ENCODE measurements at regions not wholly inside any gene's neighbourhood (a gene's known extent, or its start where the extent isn't known, plus 50 kb on each side); places are given as distances from the start of the nearest gene placed in this dataset.

DNA sequence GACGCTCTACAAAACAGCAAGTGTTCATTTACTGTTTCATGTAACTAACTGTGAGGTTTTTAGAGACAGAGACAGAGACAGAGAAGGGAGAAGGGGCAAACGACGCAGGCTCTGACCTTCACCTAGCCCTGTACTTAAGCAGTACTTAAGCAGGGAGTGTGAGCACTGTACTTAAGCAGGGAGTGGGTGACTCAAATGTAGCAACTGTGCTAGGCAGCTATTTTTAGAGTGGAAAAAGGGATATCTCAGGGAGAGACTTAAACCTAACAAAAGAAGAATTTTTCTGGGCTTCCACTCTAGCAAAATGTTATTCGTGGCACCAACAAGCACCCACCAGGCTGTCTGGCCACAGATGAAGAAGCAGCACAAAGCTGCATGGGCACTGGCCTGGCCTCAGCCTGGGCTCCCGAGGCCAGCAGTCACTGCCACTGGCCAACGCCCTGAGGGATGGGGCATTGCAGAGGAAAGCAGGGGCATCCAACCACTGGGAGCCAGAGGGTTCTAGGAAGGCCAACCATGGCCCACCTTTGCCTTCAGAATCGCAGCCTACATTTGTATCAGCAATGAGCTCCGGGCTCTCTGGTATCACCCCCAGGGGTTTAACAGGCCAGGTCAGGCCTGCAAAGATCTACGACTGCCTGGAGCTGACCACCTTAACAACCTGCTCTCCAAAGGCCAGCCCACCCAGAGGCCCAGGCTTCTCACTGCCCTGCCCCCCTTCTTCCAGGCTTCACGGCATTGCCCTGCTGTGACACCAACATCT is 154.3 kb downstream of the TTC32 start:
- H3K4me3 ChIP-seq, result no peak overlapping the region
- peak; percentile 71 for DNase-seq (ENCODE audit: low spot score)
- TF ChIP-seq, protein P1, sequence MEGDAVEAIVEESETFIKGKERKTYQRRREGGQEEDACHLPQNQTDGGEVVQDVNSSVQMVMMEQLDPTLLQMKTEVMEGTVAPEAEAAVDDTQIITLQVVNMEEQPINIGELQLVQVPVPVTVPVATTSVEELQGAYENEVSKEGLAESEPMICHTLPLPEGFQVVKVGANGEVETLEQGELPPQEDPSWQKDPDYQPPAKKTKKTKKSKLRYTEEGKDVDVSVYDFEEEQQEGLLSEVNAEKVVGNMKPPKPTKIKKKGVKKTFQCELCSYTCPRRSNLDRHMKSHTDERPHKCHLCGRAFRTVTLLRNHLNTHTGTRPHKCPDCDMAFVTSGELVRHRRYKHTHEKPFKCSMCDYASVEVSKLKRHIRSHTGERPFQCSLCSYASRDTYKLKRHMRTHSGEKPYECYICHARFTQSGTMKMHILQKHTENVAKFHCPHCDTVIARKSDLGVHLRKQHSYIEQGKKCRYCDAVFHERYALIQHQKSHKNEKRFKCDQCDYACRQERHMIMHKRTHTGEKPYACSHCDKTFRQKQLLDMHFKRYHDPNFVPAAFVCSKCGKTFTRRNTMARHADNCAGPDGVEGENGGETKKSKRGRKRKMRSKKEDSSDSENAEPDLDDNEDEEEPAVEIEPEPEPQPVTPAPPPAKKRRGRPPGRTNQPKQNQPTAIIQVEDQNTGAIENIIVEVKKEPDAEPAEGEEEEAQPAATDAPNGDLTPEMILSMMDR (IDR thresholded peaks at IDR 0.05), result no peak
- peak overlapping the region; percentile 49 to 85 for H3K27ac ChIP-seq

DNA sequence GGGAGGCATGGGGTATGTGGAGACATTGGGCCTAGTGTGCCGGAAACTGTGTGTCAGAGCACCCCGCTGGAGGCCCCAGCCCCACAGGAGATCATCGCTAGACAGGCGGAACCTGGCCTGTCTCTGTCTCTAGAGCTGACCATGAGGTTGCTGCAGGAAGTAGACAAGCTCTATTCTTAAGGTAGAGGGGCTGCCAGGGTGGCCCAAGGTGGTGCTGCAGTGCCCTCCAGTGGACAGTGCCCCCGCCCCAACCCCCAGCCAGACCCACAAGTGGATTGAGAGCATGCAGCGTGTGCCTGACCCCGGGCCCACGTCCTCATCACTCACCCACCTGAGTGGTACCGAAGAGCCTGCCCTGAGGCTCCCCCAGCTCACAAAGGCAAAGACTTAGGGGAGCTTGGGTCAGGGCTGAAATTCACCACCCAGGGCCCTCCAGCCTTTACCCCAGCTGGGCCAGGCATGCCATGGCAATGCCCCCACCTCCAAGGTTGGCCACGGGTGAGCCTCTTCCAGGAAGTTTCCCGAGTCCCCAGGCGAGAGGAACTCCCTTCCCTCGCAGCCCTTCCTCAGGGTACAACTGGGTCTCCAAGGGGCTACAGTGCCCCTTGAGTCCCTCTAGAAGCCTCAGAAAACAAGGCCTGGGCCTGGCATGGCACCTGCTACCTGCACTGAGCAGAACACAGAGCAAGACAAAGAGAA is 155.0 kb downstream of the TTC32 start:
- TF ChIP-seq, protein P1 (IDR thresholded peaks at IDR 0.05), result no peak
- peak overlapping the region; percentile 49 to 85 for H3K27ac ChIP-seq
- peak; percentile 67 for DNase-seq (ENCODE audit: low spot score)
- no peak overlapping the region for H3K4me3 ChIP-seq

DNA sequence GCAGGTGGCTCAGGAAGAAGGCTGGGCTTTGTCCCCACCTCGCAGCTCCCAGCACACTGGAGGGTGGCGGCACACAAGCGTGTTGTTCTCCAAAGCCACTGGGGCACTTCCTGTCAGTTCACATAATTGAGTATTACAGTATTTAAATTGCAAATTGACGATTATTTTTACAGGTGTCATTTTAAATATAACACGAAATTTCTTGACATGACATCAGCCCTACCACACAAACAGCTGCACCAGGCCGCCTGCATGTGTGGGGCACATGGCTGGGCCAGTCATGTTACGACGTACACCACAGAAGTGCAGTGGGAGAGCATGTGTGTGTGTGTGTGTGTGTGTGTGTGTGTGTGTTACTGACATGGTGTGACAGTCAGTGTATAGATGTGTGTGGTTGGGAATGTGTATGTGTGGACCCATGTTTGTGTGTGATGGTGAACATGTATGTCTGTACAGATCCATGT is 155.6 kb downstream of the TTC32 start:
- TF ChIP-seq, protein P1 (IDR thresholded peaks at IDR 0.05), result no peak
- DNase-seq (ENCODE audit: low spot score), result no peak
- Histone ChIP-seq H3K27ac (peak overlapping the region in 1 of 2 donors; percentile 85), H3K4me3 (no peak overlapping the region)

DNA sequence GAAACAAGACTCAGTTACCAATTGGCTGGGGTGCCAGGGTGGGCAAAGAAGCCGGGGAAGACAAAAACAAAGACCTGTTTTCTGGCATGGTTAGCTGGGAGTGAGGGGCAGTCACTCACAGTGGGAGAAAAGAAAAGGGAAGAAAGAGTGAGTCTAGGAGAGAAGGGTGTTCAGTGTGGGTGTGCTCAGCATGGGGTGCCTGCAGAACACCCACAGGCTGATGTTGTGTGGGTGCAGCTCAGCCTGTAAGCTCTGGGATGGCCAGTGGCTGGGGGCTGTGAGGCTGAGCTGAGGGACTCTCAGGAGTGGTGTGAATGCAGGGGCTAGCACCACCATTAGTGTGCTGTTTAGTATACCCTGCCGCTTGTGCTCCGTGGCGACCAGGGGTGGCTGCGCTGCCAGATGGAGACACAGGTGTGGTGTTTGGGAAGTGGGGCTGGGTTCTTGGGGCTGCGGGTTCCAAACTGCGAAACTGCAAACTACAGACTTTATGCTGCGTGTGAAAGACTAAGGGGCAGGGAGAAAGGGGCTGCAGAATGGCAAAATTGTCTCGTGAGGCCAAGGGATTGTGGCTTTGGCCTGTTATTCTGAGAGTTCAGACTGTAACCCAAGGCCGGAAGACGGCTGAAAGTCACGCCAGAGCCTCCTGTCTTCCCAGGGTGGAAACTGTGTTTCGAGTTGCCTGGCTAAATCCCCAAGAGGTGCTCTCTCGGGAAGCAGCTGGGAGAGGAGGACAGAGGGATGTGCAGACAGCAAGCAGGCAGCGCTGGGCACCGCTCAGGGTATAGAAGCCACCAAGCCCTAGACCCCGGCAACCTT is 156.3 kb downstream of the TTC32 start:
- H3K4me3 ChIP-seq, result no peak overlapping the region
- H3K27ac ChIP-seq, result no peak overlapping the region
- TF ChIP-seq, protein P1 (IDR thresholded peaks at IDR 0.05), result no peak
- peak; percentile 61 for DNase-seq (ENCODE audit: low spot score)

DNA sequence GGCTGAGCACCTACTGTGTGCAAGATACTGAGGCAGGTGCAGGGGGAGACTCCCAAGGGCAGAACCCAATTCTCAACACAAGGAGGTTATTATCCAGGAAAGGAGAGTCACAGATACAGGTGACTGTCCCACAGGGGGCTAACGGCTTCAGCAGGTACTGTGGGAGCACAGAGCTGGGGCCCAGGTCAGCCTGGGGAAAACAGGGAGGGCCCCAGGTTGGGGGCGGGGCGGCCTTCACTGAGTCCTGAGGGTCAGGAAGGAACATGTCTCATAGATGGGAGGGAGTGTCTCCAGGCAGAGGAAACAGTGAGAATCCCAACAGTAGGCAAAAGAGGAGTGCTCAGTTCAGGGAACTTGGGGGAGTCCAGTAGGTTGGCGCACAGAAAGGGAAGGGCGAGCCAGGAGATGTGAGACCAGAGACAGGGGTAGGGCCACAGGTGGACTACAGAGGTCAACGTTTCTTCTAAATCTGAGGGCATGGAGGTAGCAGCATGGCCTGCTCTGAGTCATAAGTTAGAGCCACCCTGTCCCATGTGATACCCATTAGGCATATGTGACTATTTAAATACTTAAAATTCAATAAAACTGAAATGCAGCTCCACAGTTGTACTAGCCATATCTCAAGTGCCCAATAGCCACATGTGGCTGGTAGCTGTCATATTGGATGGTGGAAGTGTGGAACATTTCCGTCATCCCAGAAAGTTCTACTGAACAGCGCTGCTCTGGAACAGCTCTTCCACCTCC is 157.2 kb downstream of the TTC32 start:
- peak; percentile 49 for DNase-seq (ENCODE audit: low spot score)
- no peak overlapping the region for H3K27ac ChIP-seq
- TF ChIP-seq, protein P1 (IDR thresholded peaks at IDR 0.05), result no peak
- H3K4me3 ChIP-seq, result no peak overlapping the region

DNA sequence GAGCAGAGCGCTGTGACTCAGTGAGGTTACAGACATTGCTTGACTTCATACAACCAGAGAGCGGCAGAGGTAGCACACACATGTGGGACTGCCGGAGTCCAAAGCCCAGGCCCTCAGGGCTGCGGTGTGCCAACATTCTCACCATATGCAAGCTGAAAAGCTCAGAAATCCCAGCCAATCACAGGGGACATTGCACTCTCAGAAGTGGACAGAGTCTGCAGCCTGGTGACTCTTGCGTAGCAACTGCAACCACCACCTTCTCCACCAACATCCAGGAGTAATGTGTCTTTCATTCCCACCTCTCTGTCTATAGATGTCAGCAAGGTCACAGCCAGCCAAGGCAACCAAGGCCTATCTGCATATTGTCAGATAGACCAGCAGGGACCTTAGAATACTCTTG is 158.1 kb downstream of the TTC32 start:
- no peak for DNase-seq (ENCODE audit: low spot score)
- no peak overlapping the region for H3K4me3 ChIP-seq
- TF ChIP-seq, protein P1 (IDR thresholded peaks at IDR 0.05), result no peak
- no peak overlapping the region for H3K27ac ChIP-seq
